Retina (tissue), 1 donor: ENCODE measurements at regions not wholly inside any gene's neighbourhood (a gene's known extent, or its start where the extent isn't known, plus 50 kb on each side); places are given as distances from the start of the nearest gene placed in this dataset.
"Not testable (repeated sequence)": the region's sequence is repeated elsewhere in the genome, so short reads cannot be mapped to it uniquely, and the experiment has no call there.

Experiments used
- DNase-seq: peaks from one replicate; pipeline ENCODE4 v3.0.0-alpha.2; 2016

DNA sequence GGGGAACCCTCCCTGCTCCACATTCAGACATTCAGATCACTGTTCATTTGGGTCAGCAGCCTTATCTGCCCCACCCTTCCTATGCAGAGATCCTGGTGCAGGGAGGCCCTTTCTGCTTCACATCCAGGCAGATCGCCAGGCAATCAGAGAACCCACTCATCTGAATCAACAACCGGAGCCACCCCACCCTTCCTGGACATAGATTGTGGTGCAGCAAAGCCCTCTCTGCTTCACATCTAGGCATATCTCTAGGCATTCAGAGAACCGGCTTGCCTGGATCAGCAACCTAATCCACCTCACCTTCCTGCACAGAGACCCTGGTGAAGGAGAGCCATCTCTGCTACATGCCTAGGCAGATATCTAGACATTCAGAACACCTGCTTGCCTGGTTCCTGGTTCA lies 184.5 kb upstream of the CNTNAP5 start:
- no peak for DNase-seq

DNA sequence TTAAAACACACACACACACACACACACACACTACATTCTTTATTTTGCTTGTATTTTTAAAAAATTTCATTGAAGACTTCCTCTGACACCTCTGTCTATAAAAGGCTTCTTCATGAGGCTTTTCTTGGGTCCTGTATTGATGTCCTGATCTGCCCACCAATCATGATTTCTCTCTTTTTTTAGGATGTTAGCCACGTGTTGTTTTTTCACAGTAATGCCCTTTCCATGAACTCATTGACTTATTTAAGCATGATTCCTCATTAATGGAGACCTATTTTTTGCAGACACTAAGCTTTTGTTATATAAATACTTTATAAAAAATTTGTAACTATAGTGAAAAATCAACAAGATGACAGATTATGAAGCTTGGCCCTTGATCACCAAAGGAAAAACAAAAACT lies 173.8 kb upstream of the CNTNAP5 start:
- no peak for DNase-seq

DNA sequence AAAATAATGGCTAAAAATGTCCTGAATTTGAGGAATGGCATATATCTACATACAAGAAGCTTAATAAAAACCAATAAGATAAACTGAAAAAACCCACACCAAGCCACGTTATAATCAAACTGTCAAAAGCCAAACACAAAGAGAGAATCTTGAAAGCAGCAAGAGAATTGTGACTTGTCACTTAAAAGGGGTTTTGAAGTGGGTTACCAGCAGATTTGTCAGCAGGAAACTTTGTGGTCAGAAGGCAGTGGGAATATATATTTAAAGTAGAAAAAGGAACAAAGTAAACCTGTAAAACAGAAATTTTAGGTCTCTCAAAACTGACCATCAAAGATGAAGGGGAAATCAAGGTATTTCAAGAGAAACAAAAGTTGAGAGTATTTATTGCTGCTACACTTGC lies 171.9 kb upstream of the CNTNAP5 start:
- no peak for DNase-seq

DNA sequence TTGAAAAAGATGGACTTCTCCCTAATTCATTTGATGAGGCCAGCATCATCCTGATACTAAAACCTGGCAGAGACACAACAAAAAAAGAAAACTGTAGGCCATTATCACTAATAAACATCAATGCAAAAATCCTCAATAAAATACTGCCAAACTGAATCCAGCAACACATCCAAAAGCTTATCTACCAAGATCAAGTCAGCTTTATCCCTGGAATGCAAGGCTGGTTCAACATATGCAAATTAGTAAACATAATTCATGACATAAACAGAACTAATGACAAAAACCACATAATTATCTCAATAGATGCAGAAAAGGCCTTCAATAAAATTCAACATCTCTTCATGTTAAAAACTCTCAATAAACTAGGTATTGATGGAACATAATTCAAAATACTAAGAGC lies 166.1 kb upstream of the CNTNAP5 start:
- not testable (repeated sequence) for DNase-seq

GRCh38 chr2:123864416-123864815 lies 160.7 kb upstream of the CNTNAP5 start:
- DNase-seq = peak; percentile 45

DNA sequence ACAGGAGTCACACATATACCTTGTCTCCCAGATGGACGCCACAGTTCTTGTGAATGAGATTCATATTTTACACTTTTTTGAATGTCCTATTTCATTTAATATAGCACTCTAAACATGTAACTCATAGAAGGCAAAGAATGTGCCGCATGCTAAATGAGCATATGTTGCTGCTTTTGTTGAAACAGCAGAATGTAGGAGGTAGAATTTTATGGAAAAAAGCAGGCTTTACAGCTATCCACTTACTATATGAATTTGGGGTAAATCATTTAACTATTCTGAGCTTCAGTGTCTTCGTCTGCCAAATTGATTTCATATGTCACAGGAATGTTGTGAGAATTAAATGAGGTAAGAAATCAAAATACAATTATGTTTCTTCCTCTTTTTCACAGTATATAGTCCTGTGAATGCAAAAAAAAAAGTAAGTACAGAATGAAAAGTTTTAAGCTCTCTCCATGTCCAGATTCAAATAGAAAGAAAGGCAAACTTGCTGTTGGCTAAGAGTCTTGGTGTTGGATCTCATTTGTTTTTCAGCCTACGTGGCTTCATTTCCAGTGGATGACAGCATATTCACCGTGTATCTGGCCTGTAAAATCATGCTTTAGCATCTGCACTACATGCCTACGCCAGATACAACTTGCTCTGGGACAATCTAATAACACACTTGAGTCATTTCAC lies 154.7 kb upstream of the CNTNAP5 start:
- DNase-seq = no peak

DNA sequence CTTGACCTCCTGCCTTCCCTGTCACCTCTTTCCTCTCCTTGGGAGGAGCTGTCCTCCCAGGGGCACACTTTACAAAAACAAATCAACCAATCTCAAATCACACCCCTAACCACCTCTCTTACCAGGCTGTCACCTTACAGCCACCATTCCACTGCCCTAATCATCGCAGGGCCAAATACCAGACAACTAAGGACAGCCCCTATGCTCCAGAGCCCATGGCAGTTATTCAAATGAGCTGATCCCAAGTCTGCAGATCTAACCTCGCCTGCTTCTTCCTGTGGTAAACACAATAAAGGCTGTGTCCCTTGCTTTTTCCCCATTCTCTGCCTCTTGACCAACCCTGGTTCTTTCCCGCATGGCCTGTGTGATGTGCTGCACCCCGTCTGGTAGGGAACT lies 154.2 kb upstream of the CNTNAP5 start:
- no peak for DNase-seq

DNA sequence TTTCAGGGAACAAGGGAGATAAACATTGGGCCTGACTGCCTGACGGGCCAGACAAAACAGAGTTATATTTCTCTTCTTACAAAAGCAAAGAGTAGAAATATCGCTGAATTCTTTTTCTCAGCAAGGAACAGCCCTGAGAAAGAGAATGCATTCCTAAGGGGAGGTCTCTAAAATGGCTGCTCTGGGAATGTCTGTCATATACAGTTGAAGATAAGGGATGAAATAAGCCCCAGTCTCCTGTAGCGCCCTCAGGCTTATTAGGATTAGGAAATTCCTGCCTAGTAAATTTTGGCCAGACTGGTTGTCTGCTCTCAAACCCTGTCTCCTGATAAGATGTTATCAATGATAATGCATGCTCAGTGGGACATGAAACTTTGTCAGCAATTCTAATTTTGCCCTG lies 134.9 kb upstream of the CNTNAP5 start:
- DNase-seq = no peak

GRCh38 chr2:123894167-123894566 lies 130.9 kb upstream of the CNTNAP5 start:
- DNase-seq = no peak

- DNase-seq = no peak
Observed at GRCh38 chr2:123895651-123896050, 129.4 kb upstream of the CNTNAP5 start.

DNA sequence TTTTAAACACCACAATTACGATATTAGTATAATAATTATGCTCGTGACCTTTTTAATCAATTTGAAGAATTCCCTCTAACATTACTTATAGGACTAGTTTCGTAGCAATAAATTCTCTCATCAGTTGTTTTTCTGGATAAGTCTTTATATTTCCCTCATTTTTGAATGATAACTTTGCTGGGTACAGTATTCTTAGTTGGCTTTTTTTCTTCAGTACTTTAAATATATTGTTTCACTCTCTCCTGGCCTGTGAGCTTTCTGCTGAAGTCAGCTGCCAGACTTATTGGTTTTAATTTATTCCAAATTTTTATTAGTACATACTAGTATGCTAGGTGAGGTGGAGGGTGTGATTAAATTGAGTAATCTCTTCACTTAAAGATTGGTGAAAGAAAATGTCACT lies 123.8 kb upstream of the CNTNAP5 start:
- DNase-seq = no peak

- no peak for DNase-seq
Observed at GRCh38 chr2:123906361-123906760, 118.7 kb upstream of the CNTNAP5 start.

DNA sequence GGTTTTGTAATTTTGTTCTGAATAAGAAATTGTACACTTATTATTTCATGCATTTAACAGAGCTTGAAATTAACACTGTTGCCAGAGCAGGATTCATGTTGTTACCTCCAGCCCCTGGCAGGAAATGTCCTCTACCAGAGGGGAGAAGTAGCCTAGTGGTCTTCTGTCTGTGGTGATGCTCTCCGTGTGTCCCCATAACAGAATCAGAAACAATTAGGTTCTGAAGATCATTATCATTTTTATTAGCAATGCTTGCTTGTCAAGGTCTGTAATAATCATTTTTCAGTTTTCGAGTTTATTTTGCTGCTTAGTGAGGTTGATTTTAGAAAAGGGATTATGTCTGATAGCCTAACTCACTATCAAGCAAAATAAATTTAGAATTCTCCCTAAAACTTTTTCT lies 116.6 kb upstream of the CNTNAP5 start:
- DNase-seq = no peak

DNA sequence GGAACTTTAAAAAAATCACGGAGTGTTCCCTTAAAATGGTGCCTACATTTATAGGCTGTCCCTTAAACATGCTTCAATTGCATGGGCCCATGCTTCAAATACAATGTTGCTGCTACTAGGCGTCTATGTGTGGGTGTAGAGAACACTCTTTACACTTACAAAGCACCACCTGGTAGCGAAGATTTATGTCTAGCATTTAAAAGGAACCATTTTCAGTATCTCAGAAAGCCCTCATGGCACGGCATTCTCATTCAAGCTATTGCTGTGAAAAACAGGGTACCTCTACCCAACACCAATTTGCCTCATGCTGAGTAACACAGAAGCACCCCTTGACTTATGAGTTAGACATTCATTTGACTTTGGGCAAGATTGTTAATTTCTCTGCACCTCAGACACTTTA lies 112.9 kb upstream of the CNTNAP5 start:
- no peak for DNase-seq

DNA sequence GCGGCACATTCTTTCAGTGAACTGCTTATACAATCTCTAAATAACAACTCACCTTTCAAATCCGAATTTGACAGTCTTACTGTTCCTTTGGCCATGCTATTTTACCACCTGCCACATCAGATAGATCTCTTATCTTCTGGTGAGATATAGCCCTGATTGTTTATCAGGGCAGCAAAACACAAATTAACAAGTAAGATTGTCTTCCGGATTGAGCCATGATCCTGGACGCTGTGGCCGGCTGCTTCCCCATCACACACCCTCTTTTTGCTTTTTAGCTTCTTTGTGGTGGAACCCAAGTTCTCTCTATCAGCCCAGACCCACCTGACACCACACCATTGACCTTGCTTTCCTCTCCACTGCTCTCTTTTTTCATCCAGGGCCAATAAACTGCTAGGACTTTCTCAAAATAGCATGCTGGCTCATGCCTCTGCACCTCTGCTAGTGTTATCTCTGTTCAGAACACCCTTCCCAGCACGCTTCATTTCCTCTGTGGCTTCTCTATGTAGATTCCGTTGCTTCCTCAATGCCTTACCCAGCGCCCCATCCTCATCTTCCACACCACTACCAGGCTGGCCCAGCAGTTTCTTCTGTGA lies 111.8 kb upstream of the CNTNAP5 start:
- DNase-seq = no peak

GRCh38 chr2:123915380-123915779 lies 109.7 kb upstream of the CNTNAP5 start:
- DNase-seq = no peak

GRCh38 chr2:123916051-123916450 lies 109.0 kb upstream of the CNTNAP5 start:
- DNase-seq = no peak

- DNase-seq = no peak
Observed at GRCh38 chr2:123916531-123916930, 108.6 kb upstream of the CNTNAP5 start.

GRCh38 chr2:123917241-123917640 lies 107.8 kb upstream of the CNTNAP5 start:
- DNase-seq = no peak

- no peak for DNase-seq
Observed at GRCh38 chr2:123928358-123928757, 96.7 kb upstream of the CNTNAP5 start.

DNA sequence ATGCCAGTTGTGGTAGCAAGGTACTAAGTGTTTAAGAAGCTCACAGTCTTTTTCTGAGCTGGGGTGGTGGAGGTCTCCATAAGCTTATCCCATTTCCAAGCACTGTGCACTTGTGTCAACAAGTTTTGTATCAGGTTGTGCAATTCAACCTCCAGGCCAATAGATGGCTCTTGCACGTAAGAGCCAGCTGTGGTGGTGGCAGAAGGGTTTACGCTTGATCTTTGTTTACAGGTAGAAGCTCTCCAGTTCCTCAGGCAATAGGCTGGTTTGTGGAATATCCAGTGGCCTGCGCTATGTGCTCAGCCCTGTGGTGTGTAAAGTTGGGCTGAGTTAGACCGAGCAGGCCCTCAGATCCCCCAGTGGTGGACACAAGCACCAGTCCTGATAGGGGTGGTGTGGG lies 89.7 kb upstream of the CNTNAP5 start:
- DNase-seq = no peak

DNA sequence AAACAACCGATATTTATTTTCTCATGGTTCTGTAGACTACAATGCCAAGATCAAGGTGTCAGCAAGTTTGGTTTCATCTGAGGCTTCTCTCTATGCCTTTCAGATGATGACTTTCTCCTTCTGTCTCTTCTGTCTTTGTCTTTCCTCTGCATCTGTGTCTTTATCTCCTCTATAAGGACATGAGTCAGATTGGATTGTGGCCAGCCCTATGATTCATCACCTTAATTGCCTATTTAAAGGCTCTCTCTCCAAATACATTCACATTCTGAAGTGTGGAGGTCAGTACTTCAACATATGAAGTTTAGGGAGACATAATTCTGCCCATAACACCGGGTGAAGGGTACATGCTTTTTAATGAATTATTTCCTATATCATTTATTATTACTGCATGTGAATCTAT lies 71.2 kb upstream of the CNTNAP5 start:
- DNase-seq = no peak

GRCh38 chr2:123958011-123958410 lies 67.1 kb upstream of the CNTNAP5 start:
- no peak for DNase-seq

DNA sequence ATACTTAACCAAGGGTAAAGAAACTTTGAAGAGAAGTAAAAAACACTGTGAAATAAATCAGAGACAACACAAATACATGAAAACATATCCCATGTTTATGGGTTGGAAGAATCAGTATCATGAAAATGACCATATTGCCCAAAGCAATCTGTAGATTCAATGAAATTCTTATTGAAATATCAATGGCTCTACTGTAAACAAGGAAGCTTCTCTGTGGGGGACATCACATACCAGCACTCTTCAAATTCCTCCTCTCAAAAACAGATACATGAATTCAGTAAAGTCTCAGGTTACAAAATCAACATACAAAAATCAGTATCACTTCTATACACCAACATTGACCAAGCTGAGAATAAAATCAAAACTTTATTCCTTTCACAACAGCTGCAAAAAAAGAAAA lies 63.5 kb upstream of the CNTNAP5 start:
- no peak for DNase-seq
